K562 (cell line): ENCODE measurements at regions not wholly inside any gene's neighbourhood (a gene's known extent, or its start where the extent isn't known, plus 50 kb on each side); places are given as distances from the start of the nearest gene placed in this dataset.

Experiments used
- ATAC-seq: fragments of 200-7000 bp; cut with Tn5 transposase; 3 replicates; pipeline ENCODE4 v1.9.1; 2020; ENCODE audit warnings: moderate library complexity
- BruUV-seq: library from RNA; stranded (reverse); fragments of 400-500 nt; replicated peaks from 2 replicates; lab custom pipeline; 2021; lab: Mats Ljungman, UMichigan
- CTCF ChIA-PET: fragments of 300-600 bp; formaldehyde crosslinking; extraction: SDS; loops from one replicate; lab custom pipeline; 2021; ENCODE audit warnings: low intra/inter-chr PET ratio; lab: Yijun Ruan, JAX
- POLR2A ChIA-PET: fragments of 300-600, 350-650 bp; sonication (Branson Sonifier 250); formaldehyde crosslinking; extraction: SDS; loops from one replicate; lab custom pipeline; 2021; ENCODE audit warnings: antibody characterized with exemption, inconsistent platforms; lab: Yijun Ruan, JAX
- DNase-seq, 4 experiments: peaks; one replicate each; pipeline versions ENCODE4 v3.0.0 to v3.0.0-alpha.2; 2011 to 2018; ENCODE audit warnings: low spot score in 3 of 4, mixed read lengths in 3 of 4; ENCODE audit errors: extremely low read depth in 1 of 4
- FAIRE-seq: peaks from 2 replicates; lab custom pipeline; 2011; peaks lifted over from hg19 to GRCh38; lab: Jason Lieb, UNC
- H2AFZ ChIP-seq: 2 replicates; pipeline ENCODE4 v1.6.0; 2011; ENCODE audit warnings: low read depth, low read length, control low read depth, inconsistent platforms
- H3K27ac ChIP-seq: fragments of 200-600 bp; 3 replicates; pipeline ENCODE4 v1.8.0; 2011; ENCODE audit warnings: low read depth, mild to moderate bottlenecking, control low read depth, inconsistent platforms, low read length, moderate library complexity, mixed read lengths; ENCODE audit errors: extremely low read depth
- H3K27me3 ChIP-seq, 2 experiments: fragments of 300-600 bp in 1 of 2; 2 replicates in 1 of 2; 3 replicates in 1 of 2; pipeline versions ENCODE4 v1.6.0 to v1.8.0; 2011; ENCODE audit warnings: inconsistent platforms in 2 of 2, low read length in 2 of 2, mild to moderate bottlenecking in 1 of 2, mixed read lengths in 1 of 2, moderate library complexity in 1 of 2; ENCODE audit not compliant: control insufficient read depth in 2 of 2, insufficient read depth in 2 of 2
- H3K36me3 ChIP-seq: fragments of 300-600 bp; 3 replicates; pipeline ENCODE4 v1.8.0; 2011; ENCODE audit warnings: mild to moderate bottlenecking, low read length, inconsistent platforms; ENCODE audit not compliant: control insufficient read depth, insufficient read depth
- H3K4me1 ChIP-seq, 2 experiments: fragments of 200-600 bp in 1 of 2; replicated peaks in 1 of 2; 2 replicates in 1 of 2; 3 replicates in 1 of 2; pipeline versions ENCODE4 v1.5.1 to v1.8.0; 2011; ENCODE audit warnings: inconsistent platforms in 2 of 2, low read length in 2 of 2, mild to moderate bottlenecking in 1 of 2, mixed read lengths in 1 of 2, moderate library complexity in 1 of 2; ENCODE audit not compliant: control insufficient read depth in 2 of 2, insufficient read depth in 2 of 2
- H3K4me2 ChIP-seq: 2 replicates; pipeline ENCODE4 v1.6.1; 2011; ENCODE audit warnings: low read length, control low read depth, inconsistent platforms, mixed read lengths; ENCODE audit not compliant: insufficient read depth
- H3K4me3 ChIP-seq: fragments of 200-600 bp; sonication (generic), shearing (Covaris generic); 2 replicates; pipeline ENCODE4 v1.5.1; 2016; ENCODE audit warnings: control low read depth, inconsistent platforms
- H3K79me2 ChIP-seq: fragments of 200-600 bp; 3 replicates; pipeline ENCODE4 v1.8.0; 2011; ENCODE audit warnings: low read length, inconsistent platforms; ENCODE audit not compliant: control insufficient read depth, insufficient read depth
- H3K9ac ChIP-seq, 2 experiments: 2 replicates each; pipeline versions ENCODE4 v1.6.0 to v1.6.1; 2011; ENCODE audit warnings: low read depth in 2 of 2, low read length in 2 of 2, control low read depth in 1 of 2, inconsistent platforms in 1 of 2, mild to moderate bottlenecking in 1 of 2, mixed read lengths in 1 of 2; ENCODE audit not compliant: insufficient read depth in 1 of 2
- H3K9me1 ChIP-seq: one replicate; pipeline ENCODE4 v1.6.0; 2011; ENCODE audit warnings: inconsistent platforms, mild to moderate bottlenecking, low read length, moderate library complexity; ENCODE audit not compliant: control insufficient read depth, insufficient read depth
- H3K9me3 ChIP-seq: replicated peaks from 2 replicates; pipeline ENCODE4 v1.5.1; 2011; ENCODE audit warnings: low read depth, low read length, inconsistent platforms; ENCODE audit not compliant: control insufficient read depth, insufficient read depth
- H4K20me1 ChIP-seq: replicated peaks from 2 replicates; pipeline ENCODE4 v1.6.1; 2011; ENCODE audit warnings: low read length, inconsistent platforms, mixed read lengths; ENCODE audit not compliant: control insufficient read depth, insufficient read depth
- ATF1 ChIP-seq, 2 experiments: fragments of 450-650 bp in 1 of 2; IDR thresholded peaks; 2 replicates each; pipeline ENCODE4 v1.6.1; 2016; ENCODE audit warnings: missing compliant biosample characterization in 1 of 2, missing genetic modification characterization in 1 of 2
- CBFA2T3 ChIP-seq: fragments of 450-650 bp; IDR thresholded peaks from 2 replicates; pipeline ENCODE4 v1.6.1; 2017
- FOXM1 ChIP-seq, 2 experiments: fragments of 450-650 bp in 1 of 2; sonication (generic) in 1 of 2; formaldehyde crosslinking in 1 of 2; IDR thresholded peaks; 2 replicates each; pipeline versions ENCODE4 v1.6.1 to v1.9.0; 2017 to 2022; ENCODE audit warnings: low read depth in 2 of 2, mild to moderate bottlenecking in 2 of 2, missing genetic modification reagents in 1 of 2, moderate library complexity in 1 of 2
- GABPB2 ChIP-seq: fragments of 250-450 bp; sonication (Bioruptor Pico); conservative IDR thresholded peaks from 2 replicates; pipeline ENCODE4 v1.5.1; 2021; ENCODE audit warnings: mild to moderate bottlenecking
- HDAC3 ChIP-seq: fragments of 450-650 bp; IDR thresholded peaks from 2 replicates; pipeline ENCODE4 v1.6.1; 2018; ENCODE audit warnings: borderline replicate concordance, mild to moderate bottlenecking, moderate library complexity; ENCODE audit not compliant: partially characterized antibody
- MTA1 ChIP-seq: fragments of 450-650 bp; IDR thresholded peaks from 2 replicates; pipeline ENCODE4 v1.6.1; 2017; ENCODE audit warnings: borderline replicate concordance
- NCOA1 ChIP-seq: fragments of 450-650 bp; IDR thresholded peaks from 2 replicates; pipeline ENCODE4 v1.6.1; 2016; ENCODE audit warnings: low read depth
- NUFIP1 ChIP-seq: fragments of 450-650 bp; IDR thresholded peaks from 2 replicates; pipeline ENCODE4 v1.6.1; 2018; ENCODE audit not compliant: partially characterized antibody
- RBM17 ChIP-seq: fragments of 200-400 bp; formaldehyde crosslinking; IDR thresholded peaks from 2 replicates; pipeline ENCODE4 v1.6.1; 2017; ENCODE audit warnings: low read depth, mild to moderate bottlenecking, low read length, borderline replicate concordance
- STAT5B ChIP-seq: fragments of 250-450 bp; sonication (Bioruptor Pico); IDR thresholded peaks from 2 replicates; pipeline ENCODE4 v1.8.0; 2021; ENCODE audit warnings: mild to moderate bottlenecking, inconsistent platforms
- TRIM24 ChIP-seq, 2 experiments: fragments of 450-650 bp; IDR thresholded peaks; 2 replicates each; pipeline ENCODE4 v1.6.1; 2016
- ZBED1 ChIP-seq: IDR thresholded peaks from 2 replicates; pipeline ENCODE4 v1.6.1; 2014
- ZBTB11 ChIP-seq, 3 experiments: fragments of 200-800 bp in 1 of 3; fragments of 250-450 bp in 1 of 3; fragments of 450-650 bp in 1 of 3; sonication (Bioruptor Pico) in 1 of 3; sonication (Bioruptor generic) in 1 of 3; formaldehyde crosslinking in 1 of 3; IDR thresholded peaks; 2 replicates each; pipeline versions ENCODE4 v1.6.1 to v1.8.0; 2016 to 2022; ENCODE audit warnings: mild to moderate bottlenecking in 2 of 3, missing genetic modification characterization in 2 of 3, missing compliant biosample characterization in 1 of 3, moderate library complexity in 1 of 3
- ZNF696 ChIP-seq: fragments of 250-450 bp; sonication (Bioruptor Pico); conservative IDR thresholded peaks from 2 replicates; pipeline ENCODE4 v1.4.0; 2020; ENCODE audit warnings: mild to moderate bottlenecking, moderate library complexity
- WGBS: fragments of 100-300 bp; shearing (Covaris generic); methylation state at CpG from one replicate; pipeline ENCODE4 v1.1.6; 2016; ENCODE audit warnings: low coverage, mixed read lengths; ENCODE audit not compliant: insufficient coverage; ENCODE audit errors: missing lambda C conversion rate; 5-methylcytosine and 5-hydroxymethylcytosine counted together
- in situ Hi-C: fragments of 300-500 bp; cut with MboI; formaldehyde crosslinking; loops from 4 replicates; pipeline ENCODE4 v1.15.0; 2018; ENCODE audit warnings: inconsistent platforms, mixed read lengths
- intact Hi-C: fragments of 100-400 bp; cut with micrococcal nuclease; formaldehyde crosslinking; loops from 2 replicates; pipeline ENCODE4 v1.14.2; 2022

- Histone ChIP-seq H3K36me3 (no peaks in the 10 kb centered on the region), H3K9me3 (no peaks in the 10 kb centered on the region; the same call in 1 of the 2 replicates), H4K20me1 (no peaks in the 10 kb centered on the region), H3K79me2 (no peaks in the 10 kb centered on the region), H3K27me3 (no peaks in the 10 kb centered on the region), H3K9me1 (no peaks in the 10 kb centered on the region), H3K9ac (no peak overlapping the region), H3K4me2 (no peak overlapping the region), H3K4me3 (no peak overlapping the region), H3K4me1 (no peaks in the 10 kb centered on the region), H2AFZ (no peak overlapping the region), H3K27ac (no peak overlapping the region)
- ChIA-PET POLR2A (no interaction called here), CTCF (no interaction called here)
- BruUV-seq = no TSS peak
- FAIRE-seq = no peak
- in situ Hi-C loops (no loop called here), intact Hi-C loops (no loop called here)
- WGBS = 10% methylated on average over 3 of the region's 3 CpGs
- ATAC-seq = no peak
- TF ChIP-seq ZBED1 = no peak
- TF ChIP-seq RBM17 = no peak
- TF ChIP-seq STAT5B (CRISPR knock-in tag) = no peak
- TF ChIP-seq TRIM24 (IDR thresholded peaks at IDR 0.05) = no peak
- TF ChIP-seq NCOA1 = no peak
- TF ChIP-seq ZNF696 (CRISPR knock-in tag) = no peak
- TF ChIP-seq CBFA2T3 = no peak
- no peak for TF ChIP-seq GABPB2 (CRISPR knock-in tag)
- no peak for TF ChIP-seq ZBTB11 (CRISPR knock-in tag; IDR thresholded peaks at IDR 0.05)
- no peak for TF ChIP-seq NUFIP1
- no peak for TF ChIP-seq MTA1
- TF ChIP-seq ATF1 (CRISPR knock-in tag; IDR thresholded peaks at IDR 0.05) = no peak
- TF ChIP-seq ATF1 (tag; IDR thresholded peaks at IDR 0.05) = no peak
- no peak for TF ChIP-seq HDAC3
- no peak for TF ChIP-seq FOXM1 (IDR thresholded peaks at IDR 0.05; ENCODE audit: low read depth)
- no peak for TF ChIP-seq FOXM1 (CRISPR knock-in tag; IDR thresholded peaks at IDR 0.05; ENCODE audit: low read depth)
- no peak for DNase-seq
These were observed 143.9 kb upstream of the NOX3 start for GRCh38 chr6:155599561-155599960.
